ENCODE measurements at regions not wholly inside any gene's neighbourhood (a gene's known extent, or its start where the extent isn't known, plus 50 kb on each side); places are given as distances from the start of the nearest gene placed in this dataset.
"Not testable (repeated sequence)": the region's sequence is repeated elsewhere in the genome, so short reads cannot be mapped to it uniquely, and the experiment has no call there.

DNA sequence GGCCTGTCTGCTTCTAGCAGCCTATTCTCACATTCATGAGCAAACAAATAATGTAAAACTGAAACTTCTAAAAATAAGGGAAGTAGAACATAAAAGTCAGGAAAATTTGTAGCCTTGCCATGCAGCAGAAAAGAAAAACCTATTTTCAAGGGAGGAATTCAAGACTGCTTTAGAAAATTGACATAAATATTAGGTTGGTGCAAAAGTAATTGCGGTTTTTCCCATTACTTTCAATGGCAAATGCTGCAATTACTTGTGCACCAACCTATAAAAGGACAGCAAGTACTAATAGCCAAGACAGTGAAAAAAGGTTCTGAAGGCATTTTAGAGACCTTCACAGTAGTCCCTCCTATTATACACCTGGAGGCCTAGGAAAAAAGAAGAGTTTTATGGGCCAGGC lies 457.8 kb downstream of the KLHL4 start:
- no peak overlapping the region for H3K4me2 ChIP-seq
- H3K79me2 ChIP-seq = no peaks in the 10 kb centered on the region
- 100% methylated on average over 1 of the region's 1 CpG for WGBS (ENCODE audit: low lambda C conversion rate, missing lambda C conversion rate)
- TF ChIP-seq EZH2 (IDR thresholded peaks at IDR 0.05; ENCODE audit: borderline replicate concordance) (no peak), EZH2phosphoT487 (IDR thresholded peaks at IDR 0.05; ENCODE audit: low read depth, severe bottlenecking, unreplicated experiment) (no peak)
- TF ChIP-seq, protein P1, sequence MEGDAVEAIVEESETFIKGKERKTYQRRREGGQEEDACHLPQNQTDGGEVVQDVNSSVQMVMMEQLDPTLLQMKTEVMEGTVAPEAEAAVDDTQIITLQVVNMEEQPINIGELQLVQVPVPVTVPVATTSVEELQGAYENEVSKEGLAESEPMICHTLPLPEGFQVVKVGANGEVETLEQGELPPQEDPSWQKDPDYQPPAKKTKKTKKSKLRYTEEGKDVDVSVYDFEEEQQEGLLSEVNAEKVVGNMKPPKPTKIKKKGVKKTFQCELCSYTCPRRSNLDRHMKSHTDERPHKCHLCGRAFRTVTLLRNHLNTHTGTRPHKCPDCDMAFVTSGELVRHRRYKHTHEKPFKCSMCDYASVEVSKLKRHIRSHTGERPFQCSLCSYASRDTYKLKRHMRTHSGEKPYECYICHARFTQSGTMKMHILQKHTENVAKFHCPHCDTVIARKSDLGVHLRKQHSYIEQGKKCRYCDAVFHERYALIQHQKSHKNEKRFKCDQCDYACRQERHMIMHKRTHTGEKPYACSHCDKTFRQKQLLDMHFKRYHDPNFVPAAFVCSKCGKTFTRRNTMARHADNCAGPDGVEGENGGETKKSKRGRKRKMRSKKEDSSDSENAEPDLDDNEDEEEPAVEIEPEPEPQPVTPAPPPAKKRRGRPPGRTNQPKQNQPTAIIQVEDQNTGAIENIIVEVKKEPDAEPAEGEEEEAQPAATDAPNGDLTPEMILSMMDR (IDR thresholded peaks at IDR 0.05; ENCODE audit: poor library complexity) = no peak
- H3K36me3 ChIP-seq (replicated peaks; ENCODE audit: insufficient read depth, low read depth) = no peaks in the 10 kb centered on the region
- peaks cover 25% of the 10 kb centered on the region for H3K4me1 ChIP-seq (ENCODE audit: insufficient read depth)
- no peaks in the 10 kb centered on the region for H3K9me3 ChIP-seq (ENCODE audit: low read depth)
- DNase-seq (ENCODE audit: low spot score) = no peak
- no peak overlapping the region for H3K4me3 ChIP-seq
- no peaks in the 10 kb centered on the region for H3K27me3 ChIP-seq
- no peak overlapping the region for H3K27ac ChIP-seq
- no peaks in the 10 kb centered on the region for H3K9me2 ChIP-seq (replicated peaks; ENCODE audit: insufficient read depth)
- no peak overlapping the region for H2AFZ ChIP-seq
- no peaks in the 10 kb centered on the region for H4K20me1 ChIP-seq (ENCODE audit: insufficient read depth, poor library complexity, severe bottlenecking)

DNA sequence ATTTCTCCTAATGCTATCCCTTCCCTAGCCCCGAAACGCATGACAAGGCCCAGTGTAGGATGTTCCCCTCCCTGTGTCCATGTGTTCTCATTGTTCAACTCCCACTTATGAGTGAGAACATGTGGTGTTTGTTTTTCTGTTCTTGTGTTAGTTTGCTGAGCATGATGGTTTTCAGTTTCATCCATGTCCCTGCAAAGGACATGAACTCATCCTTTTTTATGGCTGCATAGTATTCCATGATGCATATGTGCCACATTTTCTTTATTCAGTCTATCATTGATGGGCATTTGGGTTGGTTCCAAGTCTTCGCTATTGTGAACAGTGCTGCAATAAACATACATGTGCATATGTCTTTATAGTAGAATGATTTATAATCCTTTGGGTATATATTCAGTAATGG lies 490.3 kb downstream of the KLHL4 start:
- H3K9me3 ChIP-seq (ENCODE audit: low read depth); H4K20me1 ChIP-seq (ENCODE audit: insufficient read depth, poor library complexity, severe bottlenecking); H3K9me2 ChIP-seq (replicated peaks; ENCODE audit: insufficient read depth); H3K4me3 ChIP-seq; H3K4me2 ChIP-seq; DNase-seq (ENCODE audit: low spot score); H3K4me1 ChIP-seq (ENCODE audit: insufficient read depth); H3K79me2 ChIP-seq; H3K36me3 ChIP-seq (replicated peaks; ENCODE audit: insufficient read depth, low read depth); H3K27ac ChIP-seq; H2AFZ ChIP-seq; H3K27me3 ChIP-seq: not testable (repeated sequence)
- WGBS (ENCODE audit: low lambda C conversion rate, missing lambda C conversion rate) = 94% methylated on average over 3 of the region's 3 CpGs

DNA sequence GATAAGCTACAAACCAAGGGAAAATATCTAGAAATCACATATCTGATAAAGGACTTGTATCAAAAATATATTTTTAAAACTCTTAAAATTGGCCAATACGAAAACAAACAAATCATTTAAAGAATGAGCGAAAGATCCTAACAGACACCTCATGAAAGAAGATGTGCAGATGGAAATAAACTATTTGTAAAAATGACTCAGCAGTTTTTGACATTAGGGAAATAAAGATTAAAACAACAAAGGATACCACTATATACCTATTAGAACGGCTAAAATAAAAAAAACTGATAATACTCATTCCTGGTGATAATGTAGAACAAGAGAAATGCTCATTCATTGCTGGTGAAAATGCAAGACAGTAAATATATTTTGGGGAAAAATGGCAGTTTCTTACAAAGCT lies 506.4 kb downstream of the KLHL4 start:
- Histone ChIP-seq H2AFZ (no peak overlapping the region), H3K4me2 (no peak overlapping the region), H3K9me2 (replicated peaks; ENCODE audit: insufficient read depth) (no peaks in the 10 kb centered on the region), H3K4me1 (ENCODE audit: insufficient read depth) (no peaks in the 10 kb centered on the region), H3K36me3 (replicated peaks; ENCODE audit: insufficient read depth, low read depth) (no peaks in the 10 kb centered on the region), H3K27me3 (no peaks in the 10 kb centered on the region), H3K9me3 (ENCODE audit: low read depth) (no peaks in the 10 kb centered on the region), H3K27ac (no peak overlapping the region), H3K79me2 (no peaks in the 10 kb centered on the region), H3K4me3 (no peak overlapping the region), H4K20me1 (ENCODE audit: insufficient read depth, poor library complexity, severe bottlenecking) (no peaks in the 10 kb centered on the region)
- TF ChIP-seq, protein P1 (IDR thresholded peaks at IDR 0.05; ENCODE audit: poor library complexity) = no peak
- TF ChIP-seq EZH2 (IDR thresholded peaks at IDR 0.05; ENCODE audit: borderline replicate concordance) (no peak), EZH2phosphoT487 (IDR thresholded peaks at IDR 0.05; ENCODE audit: low read depth, severe bottlenecking, unreplicated experiment) (no peak)
- WGBS (ENCODE audit: low lambda C conversion rate, missing lambda C conversion rate) = 91% methylated on average over 3 of the region's 3 CpGs
- DNase-seq (ENCODE audit: low spot score) = no peak

DNA sequence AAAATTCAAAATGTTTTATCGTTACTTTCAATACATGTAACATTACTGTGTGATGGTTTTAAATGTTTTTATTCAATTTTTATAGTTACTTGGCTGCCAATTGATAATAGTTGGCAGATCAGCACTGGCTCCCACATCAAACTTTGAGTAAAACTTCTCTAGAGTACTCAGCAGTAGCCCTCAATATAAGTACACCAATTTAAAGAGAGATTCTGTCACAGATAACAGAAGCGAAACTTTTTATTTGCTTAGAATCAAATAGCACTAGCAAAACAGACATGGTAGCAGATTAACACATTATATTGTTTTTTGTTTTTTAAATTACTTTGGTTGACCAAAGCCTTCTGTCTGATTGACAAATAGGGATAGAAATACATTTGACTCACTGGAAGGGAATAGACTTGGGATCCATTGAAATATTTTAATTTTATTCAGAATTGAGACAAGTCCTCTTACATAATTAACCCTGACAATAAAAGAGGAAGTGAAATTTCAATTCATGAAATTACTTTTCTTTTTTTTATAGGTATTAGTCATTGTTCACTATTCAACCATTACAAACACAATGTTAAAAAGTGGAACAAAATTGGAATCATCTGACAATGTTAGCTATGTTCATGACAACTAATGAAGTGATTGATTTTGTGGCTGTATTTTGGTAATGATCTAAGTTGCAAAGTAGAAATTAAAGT lies 554.9 kb downstream of the KLHL4 start:
- no peak for TF ChIP-seq EZH2phosphoT487 (IDR thresholded peaks at IDR 0.05; ENCODE audit: low read depth, severe bottlenecking, unreplicated experiment)
- no peak for TF ChIP-seq EZH2 (IDR thresholded peaks at IDR 0.05; ENCODE audit: borderline replicate concordance)
- TF ChIP-seq, protein P1 (IDR thresholded peaks at IDR 0.05; ENCODE audit: poor library complexity) = no peak
- no peaks in the 10 kb centered on the region for H3K9me3 ChIP-seq (ENCODE audit: low read depth)
- DNase-seq (ENCODE audit: low spot score) = no peak
- no peaks in the 10 kb centered on the region for H3K36me3 ChIP-seq (replicated peaks; ENCODE audit: insufficient read depth, low read depth)
- H3K4me1 ChIP-seq (ENCODE audit: insufficient read depth) = no peaks in the 10 kb centered on the region
- no peak overlapping the region for H3K27ac ChIP-seq
- H3K9me2 ChIP-seq (replicated peaks; ENCODE audit: insufficient read depth) = no peaks in the 10 kb centered on the region
- H3K4me2 ChIP-seq = no peak overlapping the region
- H3K79me2 ChIP-seq = no peaks in the 10 kb centered on the region
- no peaks in the 10 kb centered on the region for H4K20me1 ChIP-seq (ENCODE audit: insufficient read depth, poor library complexity, severe bottlenecking)
- no peak overlapping the region for H3K4me3 ChIP-seq
- 77% methylated on average over 2 of the region's 2 CpGs for WGBS (ENCODE audit: low lambda C conversion rate, missing lambda C conversion rate)
- no peaks in the 10 kb centered on the region for H3K27me3 ChIP-seq
- no peak overlapping the region for H2AFZ ChIP-seq
